ENCODE measurements at regions not wholly inside any gene's neighbourhood (a gene's known extent, or its start where the extent isn't known, plus 50 kb on each side); places are given as distances from the start of the nearest gene placed in this dataset.

DNA sequence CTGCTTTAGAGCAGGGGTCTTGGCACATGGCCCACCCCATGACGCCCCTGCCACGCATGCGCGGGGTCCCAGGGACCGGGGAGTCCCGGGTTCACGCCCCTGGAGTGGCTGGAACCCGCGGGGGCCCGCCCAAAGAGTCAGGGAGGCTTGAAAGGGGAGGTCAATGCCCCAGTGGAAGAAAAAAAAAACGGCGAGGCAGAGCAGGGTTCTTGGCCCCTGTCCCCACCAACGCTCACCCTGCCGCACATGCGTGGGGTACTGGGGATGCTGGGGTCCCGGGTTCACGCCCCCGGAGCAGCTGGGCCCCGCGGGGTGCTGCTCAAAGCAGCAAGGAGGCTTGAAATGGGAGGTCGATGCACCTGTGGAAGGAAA, 319.1 kb downstream of the ALG10 start:
- TF ChIP-seq EZH2phosphoT487 (conservative IDR thresholded peaks at IDR 0.05; ENCODE audit: low read length) = no peak
- TF ChIP-seq, protein P1, sequence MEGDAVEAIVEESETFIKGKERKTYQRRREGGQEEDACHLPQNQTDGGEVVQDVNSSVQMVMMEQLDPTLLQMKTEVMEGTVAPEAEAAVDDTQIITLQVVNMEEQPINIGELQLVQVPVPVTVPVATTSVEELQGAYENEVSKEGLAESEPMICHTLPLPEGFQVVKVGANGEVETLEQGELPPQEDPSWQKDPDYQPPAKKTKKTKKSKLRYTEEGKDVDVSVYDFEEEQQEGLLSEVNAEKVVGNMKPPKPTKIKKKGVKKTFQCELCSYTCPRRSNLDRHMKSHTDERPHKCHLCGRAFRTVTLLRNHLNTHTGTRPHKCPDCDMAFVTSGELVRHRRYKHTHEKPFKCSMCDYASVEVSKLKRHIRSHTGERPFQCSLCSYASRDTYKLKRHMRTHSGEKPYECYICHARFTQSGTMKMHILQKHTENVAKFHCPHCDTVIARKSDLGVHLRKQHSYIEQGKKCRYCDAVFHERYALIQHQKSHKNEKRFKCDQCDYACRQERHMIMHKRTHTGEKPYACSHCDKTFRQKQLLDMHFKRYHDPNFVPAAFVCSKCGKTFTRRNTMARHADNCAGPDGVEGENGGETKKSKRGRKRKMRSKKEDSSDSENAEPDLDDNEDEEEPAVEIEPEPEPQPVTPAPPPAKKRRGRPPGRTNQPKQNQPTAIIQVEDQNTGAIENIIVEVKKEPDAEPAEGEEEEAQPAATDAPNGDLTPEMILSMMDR (IDR thresholded peaks at IDR 0.05; ENCODE audit: insufficient read depth, low read length, poor library complexity, severe bottlenecking) = no peak
